ENCODE measurements at regions not wholly inside any gene's neighbourhood (a gene's known extent, or its start where the extent isn't known, plus 50 kb on each side); places are given as distances from the start of the nearest gene placed in this dataset.

GRCh38 chr7:83704564-83704963 is 55.6 kb upstream of the SEMA3E start:
- H3K9me3 ChIP-seq (ENCODE audit: low read length) = no peaks in the 10 kb centered on the region
- intact Hi-C loops (cut with micrococcal nuclease; ENCODE audit: unreplicated experiment) = no loop called here
- H3K79me2 ChIP-seq (ENCODE audit: insufficient read depth, low read depth, low read length) = no peaks in the 10 kb centered on the region
- H3K9me2 ChIP-seq (ENCODE audit: insufficient read depth, low read length) = no peaks in the 10 kb centered on the region
- H3K27ac ChIP-seq (ENCODE audit: low read depth, low read length, poor library complexity, severe bottlenecking) = no peak overlapping the region
- no peaks in the 10 kb centered on the region for H3K4me1 ChIP-seq (ENCODE audit: insufficient read depth, low read length, poor library complexity, severe bottlenecking)
- TF ChIP-seq EZH2phosphoT487 (IDR thresholded peaks at IDR 0.05; ENCODE audit: borderline replicate concordance, low read depth, low read length) (no peak), CTCF (conservative IDR thresholded peaks at IDR 0.05; ENCODE audit: low read length) (no peak)
- ChIA-PET CTCF (ENCODE audit: unreplicated experiment) (no interaction called here), POLR2A (no interaction called here)
- H3K4me2 ChIP-seq (ENCODE audit: low read length) = no peak overlapping the region
- H2AFZ ChIP-seq (ENCODE audit: low read length) = no peak overlapping the region
- DNase-seq (ENCODE audit: low spot score) = no peak
- BruUV-seq (replicated peaks) = no TSS peak
- H4K20me1 ChIP-seq (ENCODE audit: insufficient read depth, low read length) = no peaks in the 10 kb centered on the region
- H3K4me3 ChIP-seq (ENCODE audit: low read depth, low read length, poor library complexity, severe bottlenecking) = no peak overlapping the region
- H3K36me3 ChIP-seq (ENCODE audit: insufficient read depth, low read length) = no peaks in the 10 kb centered on the region

- Histone ChIP-seq H3K9me3 (ENCODE audit: low read length) (no peaks in the 10 kb centered on the region), H3K4me1 (ENCODE audit: insufficient read depth, low read length, poor library complexity, severe bottlenecking) (no peaks in the 10 kb centered on the region), H3K9me2 (ENCODE audit: insufficient read depth, low read length) (no peaks in the 10 kb centered on the region), H4K20me1 (ENCODE audit: insufficient read depth, low read length) (no peaks in the 10 kb centered on the region), H3K4me3 (ENCODE audit: low read depth, low read length, poor library complexity, severe bottlenecking) (no peak overlapping the region), H3K27ac (ENCODE audit: low read depth, low read length, poor library complexity, severe bottlenecking) (no peak overlapping the region), H3K79me2 (ENCODE audit: insufficient read depth, low read depth, low read length) (no peaks in the 10 kb centered on the region), H3K4me2 (ENCODE audit: low read length) (no peak overlapping the region), H2AFZ (ENCODE audit: low read length) (no peak overlapping the region), H3K36me3 (ENCODE audit: insufficient read depth, low read length) (no peaks in the 10 kb centered on the region)
- CTCF ChIA-PET (ENCODE audit: unreplicated experiment) = no interaction called here
- POLR2A ChIA-PET = no interaction called here
- BruUV-seq (replicated peaks) = no TSS peak
- DNase-seq (ENCODE audit: low spot score) = no peak
- TF ChIP-seq CTCF (conservative IDR thresholded peaks at IDR 0.05; ENCODE audit: low read length) (no peak), EZH2phosphoT487 (IDR thresholded peaks at IDR 0.05; ENCODE audit: borderline replicate concordance, low read depth, low read length) (no peak)
- intact Hi-C loops (cut with micrococcal nuclease; ENCODE audit: unreplicated experiment) = no loop called here
Observed at GRCh38 chr7:83702446-83702845, 53.5 kb upstream of the SEMA3E start.

GRCh38 chr7:83701736-83702135 is 52.8 kb upstream of the SEMA3E start:
- no peak for DNase-seq (ENCODE audit: low spot score)
- ChIA-PET CTCF (ENCODE audit: unreplicated experiment) (no interaction called here), POLR2A (no interaction called here)
- H3K27ac ChIP-seq (ENCODE audit: low read depth, low read length, poor library complexity, severe bottlenecking) = no peak overlapping the region
- no peak overlapping the region for H2AFZ ChIP-seq (ENCODE audit: low read length)
- H3K9me3 ChIP-seq (ENCODE audit: low read length) = no peaks in the 10 kb centered on the region
- H4K20me1 ChIP-seq (ENCODE audit: insufficient read depth, low read length) = no peaks in the 10 kb centered on the region
- intact Hi-C loops (cut with micrococcal nuclease; ENCODE audit: unreplicated experiment) = no loop called here
- no peaks in the 10 kb centered on the region for H3K4me1 ChIP-seq (ENCODE audit: insufficient read depth, low read length, poor library complexity, severe bottlenecking)
- no peaks in the 10 kb centered on the region for H3K36me3 ChIP-seq (ENCODE audit: insufficient read depth, low read length)
- no peak overlapping the region for H3K4me2 ChIP-seq (ENCODE audit: low read length)
- TF ChIP-seq CTCF (conservative IDR thresholded peaks at IDR 0.05; ENCODE audit: low read length) = no peak
- no peak for TF ChIP-seq EZH2phosphoT487 (IDR thresholded peaks at IDR 0.05; ENCODE audit: borderline replicate concordance, low read depth, low read length)
- BruUV-seq (replicated peaks) = no TSS peak
- H3K4me3 ChIP-seq (ENCODE audit: low read depth, low read length, poor library complexity, severe bottlenecking) = no peak overlapping the region
- H3K79me2 ChIP-seq (ENCODE audit: insufficient read depth, low read depth, low read length) = no peaks in the 10 kb centered on the region
- H3K9me2 ChIP-seq (ENCODE audit: insufficient read depth, low read length) = no peaks in the 10 kb centered on the region
